ENCODE measurements at regions not wholly inside any gene's neighbourhood (a gene's known extent, or its start where the extent isn't known, plus 50 kb on each side); places are given as distances from the start of the nearest gene placed in this dataset.

DNA sequence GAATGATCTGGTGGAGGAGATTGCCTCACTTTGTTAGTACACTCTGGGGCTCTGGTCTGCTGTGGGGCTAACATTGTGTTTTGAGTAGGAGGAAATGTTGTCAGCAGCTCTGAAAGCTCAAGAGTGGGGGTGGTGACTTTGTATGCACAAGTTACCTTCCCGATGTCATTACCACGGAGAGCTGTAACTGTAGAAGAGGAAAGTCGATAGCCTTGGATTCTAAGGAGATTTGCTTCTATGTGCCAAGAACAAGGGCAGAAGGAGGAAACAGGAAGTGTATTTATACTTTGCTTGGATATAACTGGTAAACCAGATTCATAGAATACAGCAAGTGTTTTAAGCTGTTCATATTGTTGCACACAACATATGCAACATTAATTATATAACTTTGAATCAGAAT, 196.1 kb downstream of the AMY1C start:
- H3K36me3 ChIP-seq (ENCODE audit: control insufficient read depth, low read depth, low read length): no peaks in the 10 kb centered on the region
- no peaks in the 10 kb centered on the region for H3K4me1 ChIP-seq (ENCODE audit: control insufficient read depth, low read depth, low read length)
- no peaks in the 10 kb centered on the region for H3K9me3 ChIP-seq (ENCODE audit: control insufficient read depth, low read depth, low read length)
- H3K27ac ChIP-seq (ENCODE audit: low read length): no peak overlapping the region
- H3K9ac ChIP-seq (ENCODE audit: low read length): no peak overlapping the region
- peaks cover 40% of the 10 kb centered on the region for H3K27me3 ChIP-seq (ENCODE audit: control insufficient read depth, insufficient read depth, low read length)
- no peak overlapping the region for H3K4me3 ChIP-seq (ENCODE audit: low read length)

DNA sequence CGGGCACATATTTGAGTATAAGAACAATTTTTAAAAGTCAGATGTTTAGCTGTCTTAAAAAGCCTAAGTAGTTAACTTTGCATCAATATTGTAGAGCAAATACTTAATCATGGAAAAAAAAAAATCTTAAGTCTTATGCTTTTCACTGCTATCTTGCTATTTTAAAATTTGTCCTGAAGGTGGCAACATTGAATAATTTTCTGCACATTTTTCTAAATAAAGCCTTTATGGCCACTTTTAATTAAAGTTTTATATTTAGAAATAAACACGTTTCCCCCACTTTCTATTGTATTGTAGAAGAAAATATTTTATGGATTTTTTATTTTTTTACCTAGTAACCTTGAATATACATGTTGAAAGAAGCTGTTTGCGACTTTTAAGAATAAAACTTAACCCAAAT, 198.8 kb downstream of the AMY1C start:
- no peaks in the 10 kb centered on the region for H3K4me1 ChIP-seq (ENCODE audit: control insufficient read depth, low read depth, low read length)
- H3K9ac ChIP-seq (ENCODE audit: low read length): no peak overlapping the region
- no peak overlapping the region for H3K4me3 ChIP-seq (ENCODE audit: low read length)
- no peaks in the 10 kb centered on the region for H3K36me3 ChIP-seq (ENCODE audit: control insufficient read depth, low read depth, low read length)
- H3K27me3 ChIP-seq (ENCODE audit: control insufficient read depth, insufficient read depth, low read length): peaks cover 12% of the 10 kb centered on the region
- H3K9me3 ChIP-seq (ENCODE audit: control insufficient read depth, low read depth, low read length): no peaks in the 10 kb centered on the region
- no peak overlapping the region for H3K27ac ChIP-seq (ENCODE audit: low read length)

DNA sequence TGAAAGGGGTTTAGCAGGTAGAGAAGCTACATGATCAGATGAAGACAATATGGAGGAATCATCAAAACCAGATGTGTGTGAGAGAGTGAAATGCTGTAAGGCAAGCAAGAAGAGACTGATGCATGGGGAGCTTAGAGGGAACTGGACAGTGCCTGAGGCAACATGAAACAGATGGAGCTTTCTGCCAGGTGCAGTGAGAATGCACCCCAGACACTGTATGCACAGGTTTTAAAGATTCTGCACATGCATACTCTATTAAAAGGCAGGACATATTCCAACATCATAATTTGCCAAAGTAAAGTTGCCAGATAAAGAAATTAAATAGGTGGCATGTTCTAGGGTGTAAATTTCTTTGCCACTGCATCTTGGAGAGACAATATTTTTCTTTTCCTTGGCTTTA, 200.1 kb downstream of the AMY1C start:
- no peaks in the 10 kb centered on the region for H3K9me3 ChIP-seq (ENCODE audit: control insufficient read depth, low read depth, low read length)
- no peak overlapping the region for H3K4me3 ChIP-seq (ENCODE audit: low read length)

DNA sequence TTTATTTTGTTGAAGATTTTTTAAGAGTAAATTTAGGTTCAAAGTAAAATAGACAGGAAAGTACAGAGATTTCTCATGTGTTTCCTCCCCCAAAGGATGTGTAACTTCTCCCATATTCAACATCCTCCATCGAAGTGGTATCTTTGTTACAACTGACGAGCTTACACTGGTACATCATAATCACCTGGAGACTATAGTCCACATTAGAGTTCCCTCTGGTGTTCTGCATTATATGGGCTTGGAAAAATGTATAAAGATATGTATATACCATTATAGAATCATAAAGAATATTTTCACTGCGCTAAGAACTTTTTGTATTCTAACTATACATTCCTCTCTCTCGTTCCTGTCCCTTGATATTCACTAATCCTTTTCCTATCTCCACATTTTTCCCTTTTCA, 203.7 kb downstream of the AMY1C start:
- Histone ChIP-seq H3K9ac (ENCODE audit: low read length) (no peak overlapping the region), H3K36me3 (ENCODE audit: control insufficient read depth, low read depth, low read length) (no peaks in the 10 kb centered on the region)

More for the DNA sequence above, 200.1 kb downstream of the AMY1C start:
- Histone ChIP-seq H3K36me3 (ENCODE audit: control insufficient read depth, low read depth, low read length) (no peaks in the 10 kb centered on the region), H3K27ac (ENCODE audit: low read length) (no peak overlapping the region), H3K4me1 (ENCODE audit: control insufficient read depth, low read depth, low read length) (no peaks in the 10 kb centered on the region), H3K9ac (ENCODE audit: low read length) (no peak overlapping the region), H3K27me3 (ENCODE audit: control insufficient read depth, insufficient read depth, low read length) (no peaks in the 10 kb centered on the region)

DNA sequence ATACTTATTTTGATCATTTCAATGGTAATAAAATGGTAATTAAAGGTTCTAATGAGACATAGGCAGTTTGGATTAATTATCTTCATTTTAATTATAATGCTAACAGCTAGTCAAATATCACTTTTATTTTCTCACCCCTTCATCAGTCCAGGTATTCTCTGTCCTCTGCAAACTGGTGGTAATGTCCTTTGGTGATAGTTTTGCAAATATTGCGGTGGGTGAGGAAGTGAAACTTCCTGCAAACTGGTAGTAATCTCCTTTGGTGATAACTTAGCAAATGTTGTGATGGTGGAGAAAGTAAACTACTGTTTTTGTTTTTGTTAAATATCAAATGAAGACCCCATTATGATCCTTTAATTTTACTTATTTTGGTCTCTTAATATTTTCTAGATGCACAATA, 209.0 kb downstream of the AMY1C start:
- Histone ChIP-seq H3K27me3 (ENCODE audit: control insufficient read depth, insufficient read depth, low read length) (no peaks in the 10 kb centered on the region), H3K4me3 (ENCODE audit: low read length) (no peak overlapping the region), H3K9ac (ENCODE audit: low read length) (no peak overlapping the region), H3K4me1 (ENCODE audit: control insufficient read depth, low read depth, low read length) (no peaks in the 10 kb centered on the region), H3K27ac (ENCODE audit: low read length) (no peak overlapping the region), H3K36me3 (ENCODE audit: control insufficient read depth, low read depth, low read length) (no peaks in the 10 kb centered on the region), H3K9me3 (ENCODE audit: control insufficient read depth, low read depth, low read length) (peaks cover 9% of the 10 kb centered on the region)

More for the DNA sequence above, 203.7 kb downstream of the AMY1C start:
- H3K4me3 ChIP-seq (ENCODE audit: low read length): no peak overlapping the region
- no peaks in the 10 kb centered on the region for H3K4me1 ChIP-seq (ENCODE audit: control insufficient read depth, low read depth, low read length)
- no peaks in the 10 kb centered on the region for H3K9me3 ChIP-seq (ENCODE audit: control insufficient read depth, low read depth, low read length)
- H3K27ac ChIP-seq (ENCODE audit: low read length): no peak overlapping the region
- H3K27me3 ChIP-seq (ENCODE audit: control insufficient read depth, insufficient read depth, low read length): no peaks in the 10 kb centered on the region

DNA sequence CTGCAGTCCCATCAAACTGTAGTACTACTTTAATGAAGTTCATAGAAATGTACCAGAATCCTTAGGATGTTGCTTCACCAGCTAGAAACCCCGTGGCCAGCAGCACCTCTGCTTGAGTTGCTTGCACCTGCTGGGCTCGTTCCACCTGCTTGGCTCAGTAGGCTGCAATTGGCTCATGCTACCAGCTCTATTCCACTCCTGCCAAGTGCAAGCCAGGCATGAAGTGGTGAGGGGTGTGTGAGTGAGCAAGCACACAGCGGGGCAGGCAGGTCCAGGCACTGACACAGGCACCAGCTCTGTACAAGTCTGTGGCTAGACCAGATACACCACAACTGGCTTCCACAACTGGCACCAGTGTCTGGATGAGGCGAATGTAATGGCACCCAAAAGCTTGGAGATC, 209.9 kb downstream of the AMY1C start:
- Histone ChIP-seq H3K4me1 (ENCODE audit: control insufficient read depth, low read depth, low read length) (no peaks in the 10 kb centered on the region), H3K27ac (ENCODE audit: low read length) (no peak overlapping the region), H3K9me3 (ENCODE audit: control insufficient read depth, low read depth, low read length) (peaks cover 9% of the 10 kb centered on the region), H3K9ac (ENCODE audit: low read length) (no peak overlapping the region), H3K27me3 (ENCODE audit: control insufficient read depth, insufficient read depth, low read length) (no peaks in the 10 kb centered on the region), H3K36me3 (ENCODE audit: control insufficient read depth, low read depth, low read length) (no peaks in the 10 kb centered on the region), H3K4me3 (ENCODE audit: low read length) (no peak overlapping the region)

DNA sequence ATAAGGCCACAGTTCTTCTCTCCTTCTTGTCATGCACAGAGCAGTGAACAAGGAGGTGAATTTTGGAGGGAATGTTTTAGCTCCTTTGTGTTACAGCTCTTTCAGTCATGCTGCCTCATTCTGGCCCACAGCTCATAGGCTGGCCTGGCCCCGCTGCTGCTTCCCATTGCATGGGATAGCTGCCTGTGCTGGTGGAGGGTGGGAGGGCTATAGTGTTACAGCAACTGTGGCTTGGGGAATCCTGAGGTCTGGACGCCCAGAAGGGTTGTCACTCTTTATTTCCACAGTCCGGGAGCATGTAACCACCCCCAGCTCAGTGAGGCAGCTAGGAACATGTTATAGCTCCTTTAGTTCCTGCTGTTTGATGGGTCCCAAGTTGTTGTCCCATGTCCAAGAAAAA, 210.3 kb downstream of the AMY1C start:
- no peak overlapping the region for H3K4me3 ChIP-seq (ENCODE audit: low read length)
- H3K27me3 ChIP-seq (ENCODE audit: control insufficient read depth, insufficient read depth, low read length): no peaks in the 10 kb centered on the region
- no peak overlapping the region for H3K27ac ChIP-seq (ENCODE audit: low read length)
- no peaks in the 10 kb centered on the region for H3K36me3 ChIP-seq (ENCODE audit: control insufficient read depth, low read depth, low read length)
- no peak overlapping the region for H3K9ac ChIP-seq (ENCODE audit: low read length)
- H3K9me3 ChIP-seq (ENCODE audit: control insufficient read depth, low read depth, low read length): peaks cover 9% of the 10 kb centered on the region
- no peaks in the 10 kb centered on the region for H3K4me1 ChIP-seq (ENCODE audit: control insufficient read depth, low read depth, low read length)

DNA sequence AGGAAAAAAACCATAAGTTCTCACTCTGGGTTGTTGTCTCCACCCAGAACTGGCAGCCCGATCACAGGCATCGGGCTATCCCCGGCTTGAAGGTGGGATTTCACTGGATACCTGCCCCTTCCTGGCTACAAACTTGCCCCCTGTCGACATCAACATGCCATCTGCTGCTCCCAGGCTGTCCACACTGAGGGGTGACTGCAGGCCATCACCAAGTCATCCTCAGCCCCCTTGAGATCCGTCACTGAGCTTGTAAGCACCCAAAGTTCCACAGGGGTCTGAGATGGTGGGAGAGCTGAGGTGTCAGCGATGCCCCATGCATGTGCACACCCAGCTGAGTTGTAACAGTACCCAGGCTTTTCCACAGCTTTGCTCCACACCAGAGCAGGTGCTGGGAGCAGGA, 211.0 kb downstream of the AMY1C start:
- Histone ChIP-seq H3K27me3 (ENCODE audit: control insufficient read depth, insufficient read depth, low read length) (no peaks in the 10 kb centered on the region), H3K27ac (ENCODE audit: low read length) (no peak overlapping the region), H3K9me3 (ENCODE audit: control insufficient read depth, low read depth, low read length) (peaks cover 9% of the 10 kb centered on the region), H3K36me3 (ENCODE audit: control insufficient read depth, low read depth, low read length) (no peaks in the 10 kb centered on the region), H3K4me3 (ENCODE audit: low read length) (no peak overlapping the region), H3K9ac (ENCODE audit: low read length) (no peak overlapping the region), H3K4me1 (ENCODE audit: control insufficient read depth, low read depth, low read length) (no peaks in the 10 kb centered on the region)

DNA sequence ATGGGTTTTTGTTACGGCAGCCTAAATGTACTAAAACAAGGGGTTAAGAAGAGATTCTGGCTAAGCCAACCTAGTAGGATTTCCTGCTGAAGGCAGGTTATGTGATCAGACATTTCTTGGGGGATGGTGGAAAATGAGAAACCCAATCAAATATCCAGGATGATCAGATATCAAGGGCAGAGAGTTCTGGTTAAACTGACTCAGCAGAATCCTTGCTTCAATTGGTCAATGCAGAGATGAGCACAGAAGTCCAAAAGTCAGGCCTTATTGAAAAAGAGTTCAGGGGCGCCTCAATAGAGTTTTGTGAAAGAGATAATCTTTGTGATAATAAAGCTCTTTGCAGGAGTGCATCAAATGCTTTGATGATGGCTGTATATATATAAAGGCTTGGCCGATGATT, 237.1 kb downstream of the AMY1C start:
- no peak overlapping the region for H3K9ac ChIP-seq (ENCODE audit: low read length)
- H3K4me3 ChIP-seq (ENCODE audit: low read length): no peak overlapping the region
- H3K4me1 ChIP-seq (ENCODE audit: control insufficient read depth, low read depth, low read length): no peaks in the 10 kb centered on the region
- no peaks in the 10 kb centered on the region for H3K36me3 ChIP-seq (ENCODE audit: control insufficient read depth, low read depth, low read length)
- H3K27me3 ChIP-seq (ENCODE audit: control insufficient read depth, insufficient read depth, low read length): no peaks in the 10 kb centered on the region
- no peaks in the 10 kb centered on the region for H3K9me3 ChIP-seq (ENCODE audit: control insufficient read depth, low read depth, low read length)
- no peak overlapping the region for H3K27ac ChIP-seq (ENCODE audit: low read length)

DNA sequence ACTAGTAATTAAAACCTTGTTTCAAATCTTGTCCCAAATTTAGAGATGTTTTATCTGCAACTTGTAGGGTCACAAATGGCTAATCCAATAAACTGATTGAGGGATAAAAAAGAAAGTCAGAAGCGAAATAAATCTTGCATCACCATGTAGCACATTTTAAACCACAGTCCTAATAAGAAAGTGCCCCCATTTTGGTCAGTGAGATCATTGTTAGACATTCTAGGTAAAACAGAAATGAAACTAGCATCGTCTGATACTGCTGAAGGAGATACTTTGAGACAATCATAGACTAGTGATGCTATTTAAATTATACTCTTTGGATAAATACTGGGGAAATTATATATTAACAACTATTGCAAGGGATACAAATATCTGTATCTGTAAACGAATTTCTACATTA, 247.9 kb downstream of the AMY1C start:
- H3K27ac ChIP-seq (ENCODE audit: low read length): no peak overlapping the region
- no peak overlapping the region for H3K4me3 ChIP-seq (ENCODE audit: low read length)

DNA sequence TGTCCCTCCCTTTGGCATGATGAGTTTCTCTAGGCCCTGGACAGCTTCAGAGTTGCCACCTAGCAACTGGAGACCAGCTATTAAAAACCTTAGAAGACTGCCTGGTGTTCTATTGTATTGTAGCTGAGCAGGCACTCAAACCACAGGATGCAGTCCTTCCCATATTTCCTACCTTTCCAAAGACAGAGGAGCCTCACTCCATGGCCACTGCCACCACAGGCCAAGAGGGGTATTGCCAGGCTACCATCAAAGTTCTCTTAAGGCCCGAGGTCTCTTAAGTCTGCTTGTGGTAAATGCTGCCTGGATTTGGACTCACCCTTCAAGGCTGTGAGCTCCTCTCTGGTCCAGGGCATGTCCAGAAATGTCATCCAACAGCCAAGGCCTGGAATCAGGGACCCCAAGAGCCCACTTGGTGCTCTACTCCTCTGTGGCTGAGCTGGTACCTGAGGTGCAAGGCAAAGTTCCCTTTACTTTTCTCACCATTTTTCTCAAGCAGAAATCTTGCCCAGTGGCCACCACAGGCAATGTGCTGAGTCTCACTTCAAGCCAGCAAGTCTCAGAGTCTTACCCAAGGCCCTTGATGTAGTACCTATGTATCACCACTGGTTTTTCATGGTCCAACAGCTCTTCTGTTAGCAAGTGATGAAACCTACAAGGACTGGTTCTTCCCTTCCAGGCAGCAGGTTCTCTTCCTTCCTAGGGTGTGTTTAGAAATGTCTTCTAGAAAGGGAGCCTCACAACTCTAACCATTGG, 269.4 kb downstream of the AMY1C start:
- Histone ChIP-seq H3K4me1 (ENCODE audit: control insufficient read depth, low read depth, low read length) (no peaks in the 10 kb centered on the region), H3K9me3 (ENCODE audit: control insufficient read depth, low read depth, low read length) (no peaks in the 10 kb centered on the region), H3K27me3 (ENCODE audit: control insufficient read depth, insufficient read depth, low read length) (no peaks in the 10 kb centered on the region), H3K36me3 (ENCODE audit: control insufficient read depth, low read depth, low read length) (no peaks in the 10 kb centered on the region), H3K4me3 (ENCODE audit: low read length) (no peak overlapping the region), H3K9ac (ENCODE audit: low read length) (no peak overlapping the region), H3K27ac (ENCODE audit: low read length) (no peak overlapping the region)

More for the DNA sequence above, 247.9 kb downstream of the AMY1C start:
- Histone ChIP-seq H3K27me3 (ENCODE audit: control insufficient read depth, insufficient read depth, low read length) (no peaks in the 10 kb centered on the region), H3K36me3 (ENCODE audit: control insufficient read depth, low read depth, low read length) (no peaks in the 10 kb centered on the region), H3K4me1 (ENCODE audit: control insufficient read depth, low read depth, low read length) (no peaks in the 10 kb centered on the region), H3K9me3 (ENCODE audit: control insufficient read depth, low read depth, low read length) (no peaks in the 10 kb centered on the region), H3K9ac (ENCODE audit: low read length) (no peak overlapping the region)

DNA sequence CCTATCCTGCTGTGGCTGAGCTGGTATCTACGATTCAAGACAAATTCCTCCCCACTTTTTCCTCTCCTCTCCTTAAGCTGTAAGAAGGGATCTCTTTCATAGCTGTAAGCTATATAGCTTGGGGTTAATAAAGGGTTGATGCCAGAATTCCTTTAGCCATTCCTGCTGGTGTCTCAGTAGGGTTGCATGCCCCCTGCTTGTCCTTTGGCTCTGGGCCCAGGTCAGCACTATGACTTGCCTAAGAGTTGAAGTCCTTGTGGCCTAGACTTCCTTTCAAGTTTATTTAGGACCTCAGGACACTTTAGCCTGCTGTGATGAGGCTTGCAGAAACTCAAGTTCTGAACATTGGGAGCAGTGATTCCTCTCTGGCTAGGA, 270.0 kb downstream of the AMY1C start:
- H3K4me3 ChIP-seq (ENCODE audit: low read length): no peak overlapping the region
- no peak overlapping the region for H3K9ac ChIP-seq (ENCODE audit: low read length)
- H3K27me3 ChIP-seq (ENCODE audit: control insufficient read depth, insufficient read depth, low read length): no peaks in the 10 kb centered on the region
- no peaks in the 10 kb centered on the region for H3K4me1 ChIP-seq (ENCODE audit: control insufficient read depth, low read depth, low read length)
- no peak overlapping the region for H3K27ac ChIP-seq (ENCODE audit: low read length)
- no peaks in the 10 kb centered on the region for H3K36me3 ChIP-seq (ENCODE audit: control insufficient read depth, low read depth, low read length)
- H3K9me3 ChIP-seq (ENCODE audit: control insufficient read depth, low read depth, low read length): no peaks in the 10 kb centered on the region

Measured in iPS-18a (cell line).